AG04450 (cell line): ENCODE measurements at regions not wholly inside any gene's neighbourhood (a gene's known extent, or its start where the extent isn't known, plus 50 kb on each side); places are given as distances from the start of the nearest gene placed in this dataset.

ENCODE experiments used
- CTCF ChIA-PET: fragments of 300-600, 350-600 bp; formaldehyde crosslinking; extraction: SDS; loops from one replicate; lab custom pipeline; 2022; ENCODE audit warnings: antibody characterized with exemption, inconsistent platforms; lab: Charles Lee
- POLR2A ChIA-PET: fragments of 350-600 bp; formaldehyde crosslinking; extraction: SDS; loops from one replicate; lab custom pipeline; 2021; ENCODE audit warnings: antibody characterized with exemption, inconsistent platforms; lab: Yijun Ruan, JAX
- DNase-seq: peaks from one replicate; pipeline ENCODE4 v3.0.0-alpha.2; 2011; ENCODE audit warnings: low read depth, low spot score
- H3K27ac ChIP-seq: one replicate; pipeline ENCODE4 v1.5.1; 2012; ENCODE audit warnings: low read depth, low read length, control low read depth
- H3K27me3 ChIP-seq: one replicate; pipeline ENCODE4 v1.6.0; 2012; ENCODE audit warnings: low read length; ENCODE audit not compliant: control insufficient read depth, insufficient read depth
- H3K4me3 ChIP-seq: 2 replicates; pipeline ENCODE4 v1.5.1; 2011; ENCODE audit warnings: mild to moderate bottlenecking, low read depth, low read length, control low read depth
- H3K9me3 ChIP-seq: 2 replicates; pipeline ENCODE4 v1.5.1; 2012; ENCODE audit warnings: low read length; ENCODE audit not compliant: control insufficient read depth, insufficient read depth
- CTCF ChIP-seq: IDR thresholded peaks from 2 replicates; pipeline ENCODE4 v1.5.1; 2011; ENCODE audit warnings: low read depth, low read length, control low read depth, inconsistent platforms

- no peak overlapping the region for H3K4me3 ChIP-seq
- CTCF ChIA-PET: no interaction called here
Measured at GRCh38 chr18:60196836-60197606, 175.6 kb downstream of the MC4R start.

GRCh38 chr18:60193780-60194179 is 178.8 kb downstream of the MC4R start:
- no peak for DNase-seq
- no peak overlapping the region for H3K4me3 ChIP-seq
- ChIA-PET POLR2A (no interaction called here), CTCF (interaction anchor here (1.6 kb wide), 1 partner anchor 206 kb away, joined by 3 read pairs; no protein-coding TSS in a partner anchor)
- no peaks in the 10 kb centered on the region for H3K9me3 ChIP-seq
- no peaks in the 10 kb centered on the region for H3K27me3 ChIP-seq
- no peak overlapping the region for H3K27ac ChIP-seq
- no peak for TF ChIP-seq CTCF

More at GRCh38 chr18:60196836-60197606, 175.6 kb downstream of the MC4R start:
- TF ChIP-seq CTCF: no peak
- POLR2A ChIA-PET: no interaction called here
- no peak for DNase-seq
- Histone ChIP-seq H3K27me3 (peaks cover 4% of the 10 kb centered on the region), H3K27ac (no peak overlapping the region), H3K9me3 (no peaks in the 10 kb centered on the region)

- TF ChIP-seq CTCF: no peak
- Histone ChIP-seq H3K4me3 (no peak overlapping the region), H3K27me3 (no peaks in the 10 kb centered on the region), H3K27ac (no peak overlapping the region), H3K9me3 (no peaks in the 10 kb centered on the region)
- CTCF ChIA-PET: interaction anchor here (1.2 kb wide), 1 partner anchor 195 kb away, joined by 4 read pairs; no protein-coding TSS in a partner anchor
- DNase-seq: no peak
- POLR2A ChIA-PET: no interaction called here
Measured at GRCh38 chr18:60191926-60192325, 180.6 kb downstream of the MC4R start.

GRCh38 chr18:60189856-60190255 is 182.7 kb downstream of the MC4R start:
- Histone ChIP-seq H3K9me3 (no peaks in the 10 kb centered on the region), H3K27ac (no peak overlapping the region), H3K4me3 (no peak overlapping the region), H3K27me3 (no peaks in the 10 kb centered on the region)
- DNase-seq: no peak
- TF ChIP-seq CTCF: no peak
- POLR2A ChIA-PET: no interaction called here
- CTCF ChIA-PET: no interaction called here

GRCh38 chr18:60188958-60189357 is 183.6 kb downstream of the MC4R start:
- ChIA-PET CTCF (no interaction called here), POLR2A (no interaction called here)
- Histone ChIP-seq H3K9me3 (no peaks in the 10 kb centered on the region), H3K27ac (no peak overlapping the region), H3K4me3 (no peak overlapping the region), H3K27me3 (no peaks in the 10 kb centered on the region)
- no peak for TF ChIP-seq CTCF
- DNase-seq: no peak
